ENCODE measurements at regions not wholly inside any gene's neighbourhood (a gene's known extent, or its start where the extent isn't known, plus 50 kb on each side); places are given as distances from the start of the nearest gene placed in this dataset.

GRCh38 chr4:12122316-12122715 is 693.6 kb upstream of the HS3ST1 start:
- TF ChIP-seq ARID3A (IDR thresholded peaks at IDR 0.05; ENCODE audit: low read depth, low read length) (no peak), FOSL1 (CRISPR knock-in tag; IDR thresholded peaks at IDR 0.05; ENCODE audit: borderline replicate concordance) (no peak), BHLHE40 (IDR thresholded peaks at IDR 0.05; ENCODE audit: low read length) (no peak), SMAD1 (CRISPR knock-in tag; IDR thresholded peaks at IDR 0.05; ENCODE audit: borderline replicate concordance, low read depth) (no peak), HINFP (CRISPR knock-in tag; IDR thresholded peaks at IDR 0.05; ENCODE audit: low read depth) (no peak)

Measured in HepG2 (cell line).